ENCODE measurements at regions not wholly inside any gene's neighbourhood (a gene's known extent, or its start where the extent isn't known, plus 50 kb on each side); places are given as distances from the start of the nearest gene placed in this dataset.

DNA sequence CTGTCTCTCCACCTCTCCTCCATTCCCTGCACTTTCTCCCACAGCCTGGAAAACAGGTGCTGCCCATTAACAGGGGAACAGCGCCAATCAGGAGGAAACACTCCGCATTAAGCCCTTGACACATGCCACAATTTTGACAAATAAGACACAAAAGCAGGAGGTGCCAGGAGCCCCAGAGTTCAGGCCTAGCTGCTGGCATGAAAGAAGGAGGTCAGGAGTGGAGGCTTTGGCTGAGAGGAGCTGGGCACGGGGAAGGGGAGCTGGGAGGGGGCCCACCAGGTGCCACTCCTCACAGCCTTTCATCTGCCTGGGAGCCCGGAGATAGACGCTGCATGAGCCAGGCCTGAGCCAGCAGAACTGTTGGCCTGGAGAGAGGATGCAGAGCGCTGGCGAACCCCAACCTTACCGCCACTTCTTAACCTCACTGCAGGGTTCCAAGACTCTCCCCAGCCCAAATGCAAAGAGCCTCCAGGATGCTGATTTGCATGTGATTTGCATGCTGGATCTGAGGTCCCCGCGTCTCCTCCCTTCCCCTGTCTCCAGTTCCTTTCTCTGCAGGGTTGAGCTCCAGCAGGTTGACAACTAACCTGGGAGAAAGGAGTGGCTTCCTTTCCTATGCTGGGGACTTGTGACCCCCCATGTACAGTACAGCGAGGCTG lies 139.8 kb upstream of the SDK2 start:
- TF ChIP-seq, protein P1, sequence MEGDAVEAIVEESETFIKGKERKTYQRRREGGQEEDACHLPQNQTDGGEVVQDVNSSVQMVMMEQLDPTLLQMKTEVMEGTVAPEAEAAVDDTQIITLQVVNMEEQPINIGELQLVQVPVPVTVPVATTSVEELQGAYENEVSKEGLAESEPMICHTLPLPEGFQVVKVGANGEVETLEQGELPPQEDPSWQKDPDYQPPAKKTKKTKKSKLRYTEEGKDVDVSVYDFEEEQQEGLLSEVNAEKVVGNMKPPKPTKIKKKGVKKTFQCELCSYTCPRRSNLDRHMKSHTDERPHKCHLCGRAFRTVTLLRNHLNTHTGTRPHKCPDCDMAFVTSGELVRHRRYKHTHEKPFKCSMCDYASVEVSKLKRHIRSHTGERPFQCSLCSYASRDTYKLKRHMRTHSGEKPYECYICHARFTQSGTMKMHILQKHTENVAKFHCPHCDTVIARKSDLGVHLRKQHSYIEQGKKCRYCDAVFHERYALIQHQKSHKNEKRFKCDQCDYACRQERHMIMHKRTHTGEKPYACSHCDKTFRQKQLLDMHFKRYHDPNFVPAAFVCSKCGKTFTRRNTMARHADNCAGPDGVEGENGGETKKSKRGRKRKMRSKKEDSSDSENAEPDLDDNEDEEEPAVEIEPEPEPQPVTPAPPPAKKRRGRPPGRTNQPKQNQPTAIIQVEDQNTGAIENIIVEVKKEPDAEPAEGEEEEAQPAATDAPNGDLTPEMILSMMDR (IDR thresholded peaks at IDR 0.05), result no peak
- TF ChIP-seq POLR2A (IDR thresholded peaks at IDR 0.05), result no peak

Measured in testis (tissue), 2 donors.